Neutrophil (primary cell): ENCODE measurements at regions not wholly inside any gene's neighbourhood (a gene's known extent, or its start where the extent isn't known, plus 50 kb on each side); places are given as distances from the start of the nearest gene placed in this dataset.

Source experiments
- H3K27ac ChIP-seq: fragments of 200-600 bp; sonication (generic); 2 replicates; pipeline ENCODE4 v1.5.1; 2016; ENCODE audit warnings: mild to moderate bottlenecking, moderate library complexity
- H3K27me3 ChIP-seq: fragments of 200-600 bp; sonication (generic); 2 replicates; pipeline ENCODE4 v1.6.0; 2016; ENCODE audit warnings: mild to moderate bottlenecking
- H3K36me3 ChIP-seq: fragments of 200-600 bp; sonication (generic); 2 replicates; pipeline ENCODE4 v1.5.1; 2017
- H3K4me1 ChIP-seq, 2 experiments: fragments of 200-600 bp in 1 of 2; sonication (generic) in 1 of 2; 1 replicate in 1 of 2; 2 replicates in 1 of 2; pipeline versions ENCODE4 v1.5.1 to v1.6.1; 2013 to 2016; ENCODE audit warnings: low read depth in 1 of 2, low read length in 1 of 2, mild to moderate bottlenecking in 1 of 2, moderate library complexity in 1 of 2; ENCODE audit not compliant: control insufficient read depth in 1 of 2, insufficient read depth in 1 of 2
- H3K4me3 ChIP-seq, 2 experiments: fragments of 200-600 bp in 1 of 2; sonication (generic) in 1 of 2; 1 replicate in 1 of 2; 2 replicates in 1 of 2; pipeline ENCODE4 v1.5.1; 2013 to 2016; ENCODE audit warnings: low read depth in 1 of 2, low read length in 1 of 2, mild to moderate bottlenecking in 1 of 2, moderate library complexity in 1 of 2
- H3K9me3 ChIP-seq: fragments of 200-600 bp; sonication (generic); 2 replicates; pipeline ENCODE4 v1.5.1; 2016
- TF ChIP-seq, protein P1 (sequence below): fragments of 200-600 bp; sonication (generic); IDR thresholded peaks from 2 replicates; pipeline ENCODE4 v1.5.1; 2016; ENCODE audit warnings: antibody characterized with exemption

DNA sequence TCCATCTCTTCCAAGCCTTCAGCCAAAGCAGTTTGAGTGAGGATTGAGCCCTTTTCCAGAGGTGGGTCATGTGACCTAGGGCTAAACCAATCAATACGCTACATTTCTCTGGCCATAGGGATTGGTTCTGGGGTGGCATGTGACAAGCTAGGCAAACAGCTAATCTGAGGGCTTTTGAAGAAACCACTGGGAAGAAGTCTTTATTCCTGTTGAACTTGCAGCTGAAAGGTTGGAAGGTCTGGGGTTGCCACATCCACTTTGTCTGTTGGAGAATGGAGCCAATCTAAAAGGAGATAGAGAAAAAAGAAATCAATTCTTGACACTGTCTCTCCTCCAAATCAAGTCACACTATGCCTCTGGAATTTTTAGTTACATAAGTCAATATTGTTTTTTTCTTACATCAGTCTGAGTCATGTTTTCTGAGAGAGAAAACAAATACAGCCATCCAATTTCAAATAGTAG, 637.8 kb upstream of the WWC1 start:
- Histone ChIP-seq H3K4me3 (no peak overlapping the region), H3K27ac (no peak overlapping the region), H3K36me3 (no peaks in the 10 kb centered on the region), H3K4me1 (no peaks in the 10 kb centered on the region), H3K9me3 (no peaks in the 10 kb centered on the region), H3K27me3 (no peaks in the 10 kb centered on the region)
- TF ChIP-seq, protein P1, sequence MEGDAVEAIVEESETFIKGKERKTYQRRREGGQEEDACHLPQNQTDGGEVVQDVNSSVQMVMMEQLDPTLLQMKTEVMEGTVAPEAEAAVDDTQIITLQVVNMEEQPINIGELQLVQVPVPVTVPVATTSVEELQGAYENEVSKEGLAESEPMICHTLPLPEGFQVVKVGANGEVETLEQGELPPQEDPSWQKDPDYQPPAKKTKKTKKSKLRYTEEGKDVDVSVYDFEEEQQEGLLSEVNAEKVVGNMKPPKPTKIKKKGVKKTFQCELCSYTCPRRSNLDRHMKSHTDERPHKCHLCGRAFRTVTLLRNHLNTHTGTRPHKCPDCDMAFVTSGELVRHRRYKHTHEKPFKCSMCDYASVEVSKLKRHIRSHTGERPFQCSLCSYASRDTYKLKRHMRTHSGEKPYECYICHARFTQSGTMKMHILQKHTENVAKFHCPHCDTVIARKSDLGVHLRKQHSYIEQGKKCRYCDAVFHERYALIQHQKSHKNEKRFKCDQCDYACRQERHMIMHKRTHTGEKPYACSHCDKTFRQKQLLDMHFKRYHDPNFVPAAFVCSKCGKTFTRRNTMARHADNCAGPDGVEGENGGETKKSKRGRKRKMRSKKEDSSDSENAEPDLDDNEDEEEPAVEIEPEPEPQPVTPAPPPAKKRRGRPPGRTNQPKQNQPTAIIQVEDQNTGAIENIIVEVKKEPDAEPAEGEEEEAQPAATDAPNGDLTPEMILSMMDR, result no peak

DNA sequence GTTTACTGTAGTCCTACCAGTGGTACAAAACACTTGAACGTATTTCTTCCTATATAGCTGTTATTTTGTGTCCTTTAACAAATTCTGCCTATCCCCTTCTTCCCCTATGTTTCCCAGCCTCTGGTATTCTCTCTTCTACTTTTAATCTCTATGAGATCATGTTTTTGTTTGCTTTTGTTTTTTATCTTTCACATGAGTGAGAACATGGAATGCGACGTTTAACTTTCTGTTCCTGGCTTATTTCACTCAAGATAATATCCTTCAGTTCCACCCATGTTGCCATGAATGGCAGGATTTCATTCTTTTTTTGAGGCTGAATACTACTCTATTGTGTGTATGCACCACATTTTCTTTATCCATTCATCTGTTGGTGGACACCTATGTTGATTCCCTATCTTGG, 634.4 kb upstream of the WWC1 start:
- TF ChIP-seq, protein P1, result no peak

DNA sequence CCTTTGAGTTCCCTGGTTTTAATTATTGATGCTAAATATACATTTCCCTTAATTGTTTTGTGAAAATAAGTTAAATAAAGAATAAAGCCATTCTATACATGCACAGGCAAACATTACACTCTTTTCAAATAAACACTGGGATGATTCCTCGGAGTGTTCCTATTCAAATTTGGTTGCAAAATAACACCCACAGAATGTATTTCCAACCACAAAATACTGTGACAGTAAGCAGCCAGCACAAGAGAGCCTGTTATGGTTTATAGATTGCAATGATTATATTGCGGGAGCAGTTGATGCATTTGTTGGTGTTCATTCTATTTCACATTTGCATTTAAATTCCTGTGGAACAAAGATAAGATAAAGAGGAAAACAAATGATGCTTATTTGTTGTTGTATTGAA, 632.6 kb upstream of the WWC1 start:
- no peak overlapping the region for H3K4me3 ChIP-seq
- TF ChIP-seq, protein P1, result no peak
- no peaks in the 10 kb centered on the region for H3K9me3 ChIP-seq
- H3K36me3 ChIP-seq, result no peaks in the 10 kb centered on the region
- H3K4me1 ChIP-seq, result no peaks in the 10 kb centered on the region
- H3K27me3 ChIP-seq, result no peaks in the 10 kb centered on the region
- H3K27ac ChIP-seq, result no peak overlapping the region

More for the DNA sequence above, 634.4 kb upstream of the WWC1 start:
- Histone ChIP-seq H3K9me3 (no peaks in the 10 kb centered on the region), H3K4me1 (no peaks in the 10 kb centered on the region), H3K27ac (no peak overlapping the region), H3K4me3 (no peak overlapping the region), H3K27me3 (no peaks in the 10 kb centered on the region), H3K36me3 (no peaks in the 10 kb centered on the region)

DNA sequence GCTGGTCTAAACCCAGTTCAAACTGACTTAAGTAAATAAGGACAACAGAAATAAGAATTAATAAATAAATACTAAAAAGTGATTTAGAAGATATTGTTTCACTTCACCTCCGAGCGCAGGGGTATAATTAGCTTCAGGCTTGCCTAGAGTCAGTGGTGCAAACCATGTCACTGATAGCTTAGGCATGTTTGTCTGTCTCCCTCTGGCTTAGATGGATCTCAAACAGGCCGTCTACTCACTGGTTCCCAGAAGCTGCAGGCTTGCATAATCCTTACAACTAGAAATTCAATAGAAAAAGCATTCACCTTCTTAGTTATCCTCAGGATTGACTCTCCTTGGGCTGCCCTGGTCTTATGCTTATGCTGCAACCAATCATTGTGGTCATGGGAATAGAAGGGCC, 629.8 kb upstream of the WWC1 start:
- Histone ChIP-seq H3K36me3 (no peaks in the 10 kb centered on the region), H3K9me3 (no peaks in the 10 kb centered on the region), H3K4me1 (no peaks in the 10 kb centered on the region), H3K27ac (no peak overlapping the region), H3K27me3 (no peaks in the 10 kb centered on the region), H3K4me3 (no peak overlapping the region)
- TF ChIP-seq, protein P1, result no peak

DNA sequence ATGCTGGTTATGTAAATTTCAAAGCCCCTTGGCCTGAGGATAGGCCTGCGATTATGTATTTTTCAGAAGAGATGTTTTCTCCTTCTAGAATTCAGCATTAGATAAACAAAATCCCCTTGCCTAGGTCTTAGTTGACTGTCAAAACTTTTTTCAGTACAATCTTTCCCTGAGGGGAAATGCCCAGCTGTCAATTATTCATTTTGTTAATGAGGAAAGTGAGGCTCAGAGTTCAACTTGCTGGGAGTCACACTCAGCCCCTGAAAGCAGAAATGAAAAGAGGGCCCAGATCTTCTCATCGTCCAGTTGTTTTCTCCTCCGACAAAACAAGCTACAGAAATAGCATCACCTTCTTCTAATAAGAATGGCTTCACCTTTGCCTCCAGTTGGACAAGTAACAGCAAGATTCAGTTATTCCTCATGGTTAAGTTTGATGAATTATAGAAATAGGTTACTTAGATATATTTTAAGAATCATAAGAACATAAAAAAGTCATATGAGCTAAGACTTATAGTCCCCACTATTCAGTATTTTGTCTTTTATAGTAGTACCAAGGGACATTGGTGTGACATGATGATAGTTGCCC, 627.1 kb upstream of the WWC1 start:
- no peaks in the 10 kb centered on the region for H3K27me3 ChIP-seq
- H3K27ac ChIP-seq, result no peak overlapping the region
- no peaks in the 10 kb centered on the region for H3K4me1 ChIP-seq
- no peaks in the 10 kb centered on the region for H3K9me3 ChIP-seq
- no peak overlapping the region for H3K4me3 ChIP-seq
- no peaks in the 10 kb centered on the region for H3K36me3 ChIP-seq
- TF ChIP-seq, protein P1, result no peak
